VCaP (cell line): ENCODE measurements at regions not wholly inside any gene's neighbourhood (a gene's known extent, or its start where the extent isn't known, plus 50 kb on each side); places are given as distances from the start of the nearest gene placed in this dataset.

ENCODE experiments used
- H3K27ac ChIP-seq: fragments of 450-650 bp; 2 replicates; pipeline ENCODE4 v1.5.1; 2017
- TF ChIP-seq, protein P1 (sequence below): fragments of 450-650 bp; conservative IDR thresholded peaks from 2 replicates; pipeline ENCODE4 v1.5.1; 2017; ENCODE audit warnings: mild to moderate bottlenecking, moderate library complexity

DNA sequence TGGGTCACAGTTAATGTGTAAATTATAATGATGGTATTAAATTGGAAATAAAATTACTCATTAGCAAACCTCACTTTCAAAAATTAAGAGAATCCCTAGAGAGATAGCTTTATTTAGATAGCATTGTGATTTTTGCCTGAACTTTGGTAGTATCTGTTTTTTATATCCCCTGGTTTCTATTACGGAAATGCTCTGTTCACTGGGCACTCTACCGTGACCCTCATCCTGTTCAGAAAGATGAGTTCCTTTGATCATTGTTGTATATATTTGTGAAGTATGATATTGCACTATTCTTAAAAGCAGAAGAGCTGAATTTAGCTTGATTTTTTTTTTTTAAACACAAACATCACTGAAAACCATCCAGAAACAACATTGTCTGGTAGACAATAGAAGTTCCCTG is 1143.8 kb upstream of the MAP3K7 start:
- H3K27ac ChIP-seq = no peak overlapping the region
- TF ChIP-seq, protein P1, sequence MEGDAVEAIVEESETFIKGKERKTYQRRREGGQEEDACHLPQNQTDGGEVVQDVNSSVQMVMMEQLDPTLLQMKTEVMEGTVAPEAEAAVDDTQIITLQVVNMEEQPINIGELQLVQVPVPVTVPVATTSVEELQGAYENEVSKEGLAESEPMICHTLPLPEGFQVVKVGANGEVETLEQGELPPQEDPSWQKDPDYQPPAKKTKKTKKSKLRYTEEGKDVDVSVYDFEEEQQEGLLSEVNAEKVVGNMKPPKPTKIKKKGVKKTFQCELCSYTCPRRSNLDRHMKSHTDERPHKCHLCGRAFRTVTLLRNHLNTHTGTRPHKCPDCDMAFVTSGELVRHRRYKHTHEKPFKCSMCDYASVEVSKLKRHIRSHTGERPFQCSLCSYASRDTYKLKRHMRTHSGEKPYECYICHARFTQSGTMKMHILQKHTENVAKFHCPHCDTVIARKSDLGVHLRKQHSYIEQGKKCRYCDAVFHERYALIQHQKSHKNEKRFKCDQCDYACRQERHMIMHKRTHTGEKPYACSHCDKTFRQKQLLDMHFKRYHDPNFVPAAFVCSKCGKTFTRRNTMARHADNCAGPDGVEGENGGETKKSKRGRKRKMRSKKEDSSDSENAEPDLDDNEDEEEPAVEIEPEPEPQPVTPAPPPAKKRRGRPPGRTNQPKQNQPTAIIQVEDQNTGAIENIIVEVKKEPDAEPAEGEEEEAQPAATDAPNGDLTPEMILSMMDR = no peak

GRCh38 chr6:91720324-91720723 is 1133.5 kb upstream of the MAP3K7 start:
- H3K27ac ChIP-seq = no peak overlapping the region
- TF ChIP-seq, protein P1 = no peak

GRCh38 chr6:91719414-91719813 is 1132.5 kb upstream of the MAP3K7 start:
- TF ChIP-seq, protein P1 = no peak
- no peak overlapping the region for H3K27ac ChIP-seq

DNA sequence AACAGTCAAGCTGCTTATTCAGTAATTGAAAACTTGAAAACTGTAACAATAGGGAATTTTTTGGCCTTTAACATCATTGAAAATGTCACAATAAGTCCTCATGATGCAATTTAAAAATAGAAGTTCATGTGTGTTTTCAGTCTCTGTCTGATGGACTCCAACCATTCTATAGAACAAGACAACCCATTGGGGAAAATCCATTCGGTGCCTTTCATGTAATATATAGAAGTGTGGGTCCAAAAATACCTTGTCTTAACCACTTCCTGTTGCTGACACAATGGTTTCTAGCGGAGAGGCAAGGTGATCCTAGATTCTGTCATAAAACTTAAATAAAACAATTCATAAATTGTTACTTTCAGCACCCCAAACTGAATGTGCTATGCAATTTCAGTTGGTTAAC is 1131.3 kb upstream of the MAP3K7 start:
- no peak overlapping the region for H3K27ac ChIP-seq
- TF ChIP-seq, protein P1 = no peak

GRCh38 chr6:91717094-91717493 is 1130.2 kb upstream of the MAP3K7 start:
- TF ChIP-seq, protein P1 = no peak

GRCh38 chr6:91716361-91716760 is 1129.5 kb upstream of the MAP3K7 start:
- TF ChIP-seq, protein P1 = no peak
- H3K27ac ChIP-seq = no peak overlapping the region

More at GRCh38 chr6:91717094-91717493, 1130.2 kb upstream of the MAP3K7 start:
- H3K27ac ChIP-seq = no peak overlapping the region

GRCh38 chr6:91715171-91715805 is 1128.4 kb upstream of the MAP3K7 start:
- TF ChIP-seq, protein P1 = no peak
- no peak overlapping the region for H3K27ac ChIP-seq
